SK-N-SH (cell line): ENCODE measurements at regions not wholly inside any gene's neighbourhood (a gene's known extent, or its start where the extent isn't known, plus 50 kb on each side); places are given as distances from the start of the nearest gene placed in this dataset.

Experiments used
- CTCF ChIA-PET: fragments of 300-600, 350-600 bp; formaldehyde crosslinking; extraction: SDS; loops from one replicate; lab custom pipeline; 2021; lab: Yijun Ruan, JAX
- POLR2A ChIA-PET: fragments of 350-600 bp; sonication (Branson Sonifier 250); formaldehyde crosslinking; extraction: SDS; loops from one replicate; lab custom pipeline; 2020; ENCODE audit warnings: antibody characterized with exemption, inconsistent platforms; lab: Yijun Ruan, JAX
- DNase-seq: peaks from one replicate; pipeline ENCODE4 v3.0.0; 2012
- H2AFZ ChIP-seq: fragments of 200-600 bp; sonication (generic); 2 replicates; pipeline ENCODE4 v1.8.1; 2016; ENCODE audit warnings: antibody characterized with exemption, mild to moderate bottlenecking, low read depth
- H3F3A ChIP-seq: fragments of 200-600 bp; sonication (generic); replicated peaks from 2 replicates; pipeline ENCODE3; 2016; ENCODE audit warnings: antibody characterized with exemption, mild to moderate bottlenecking; ENCODE audit not compliant: insufficient read depth
- H3K27ac ChIP-seq, 2 experiments: fragments of 200-500 bp in 1 of 2; fragments of 200-600 bp in 1 of 2; sonication (Bioruptor generic) in 1 of 2; sonication (generic), shearing (Covaris generic) in 1 of 2; 2 replicates each; pipeline versions ENCODE4 v1.5.1 to v1.6.1; 2014 to 2016; ENCODE audit warnings: low read depth in 2 of 2, inconsistent platforms in 1 of 2, low read length in 1 of 2, mild to moderate bottlenecking in 1 of 2, mixed read lengths in 1 of 2
- H3K27me3 ChIP-seq: fragments of 200-600 bp; sonication (generic), shearing (Covaris generic); 2 replicates; pipeline ENCODE4 v1.6.1; 2016; ENCODE audit warnings: mixed run types; ENCODE audit not compliant: insufficient read depth
- H3K36me3 ChIP-seq, 2 experiments: fragments of 200-500 bp in 1 of 2; fragments of 200-600 bp in 1 of 2; sonication (Bioruptor generic) in 1 of 2; sonication (generic) in 1 of 2; replicated peaks in 1 of 2; 2 replicates each; pipeline versions ENCODE3 to v1.5.1; 2014 to 2016; ENCODE audit warnings: low read length in 1 of 2, mild to moderate bottlenecking in 1 of 2; ENCODE audit not compliant: insufficient read depth in 2 of 2, control insufficient read depth in 1 of 2
- H3K4me1 ChIP-seq, 2 experiments: fragments of 200-500 bp in 1 of 2; fragments of 200-600 bp in 1 of 2; sonication (Bioruptor generic) in 1 of 2; sonication (generic), shearing (Covaris generic) in 1 of 2; 2 replicates each; pipeline versions ENCODE4 v1.5.1 to v1.6.1; 2014 to 2016; ENCODE audit warnings: low read depth in 1 of 2, low read length in 1 of 2, mixed run types in 1 of 2; ENCODE audit not compliant: insufficient read depth in 2 of 2, control insufficient read depth in 1 of 2
- H3K4me2 ChIP-seq: fragments of 200-600 bp; sonication (generic), shearing (Covaris generic); 2 replicates; pipeline ENCODE4 v1.6.1; 2017; ENCODE audit warnings: mixed run types
- H3K4me3 ChIP-seq, 2 experiments: fragments of 200-500 bp in 1 of 2; fragments of 200-600 bp in 1 of 2; sonication (Bioruptor generic) in 1 of 2; sonication (generic), shearing (Covaris generic) in 1 of 2; 2 replicates each; pipeline versions ENCODE4 v1.5.1 to v1.8.1; 2014 to 2016; ENCODE audit warnings: low read depth in 2 of 2, inconsistent platforms in 1 of 2, low read length in 1 of 2, mild to moderate bottlenecking in 1 of 2, mixed read lengths in 1 of 2, moderate library complexity in 1 of 2
- H3K79me2 ChIP-seq: fragments of 200-600 bp; sonication (generic); 2 replicates; pipeline ENCODE4 v1.8.1; 2017; ENCODE audit warnings: mild to moderate bottlenecking; ENCODE audit not compliant: insufficient read depth
- H3K9ac ChIP-seq: fragments of 200-600 bp; sonication (generic); 2 replicates; pipeline ENCODE4 v1.6.1; 2017; ENCODE audit warnings: mixed run types
- H3K9me2 ChIP-seq: fragments of 200-600 bp; sonication (generic); 2 replicates; pipeline ENCODE4 v1.6.1; 2017; ENCODE audit warnings: mixed run types
- H3K9me3 ChIP-seq: fragments of 200-600 bp; sonication (generic); 2 replicates; pipeline ENCODE4 v1.6.1; 2017; ENCODE audit warnings: mixed run types, mild to moderate bottlenecking, moderate library complexity
- H4K20me1 ChIP-seq: fragments of 200-600 bp; sonication (generic); 2 replicates; pipeline ENCODE4 v1.6.1; 2017; ENCODE audit warnings: mild to moderate bottlenecking, mixed run types; ENCODE audit not compliant: insufficient read depth
- CTCF ChIP-seq: fragments of 200-600 bp; sonication (generic); IDR thresholded peaks from 2 replicates; pipeline ENCODE4 v1.6.1; 2017; ENCODE audit warnings: antibody characterized with exemption, mild to moderate bottlenecking, moderate library complexity
- ELF1 ChIP-seq: IDR thresholded peaks from 2 replicates; pipeline ENCODE4 v1.4.0; 2012
- EZH2phosphoT487 ChIP-seq: fragments of 200-600 bp; sonication (generic); IDR thresholded peaks from 2 replicates; pipeline ENCODE4 v1.6.1; 2017; ENCODE audit warnings: low read depth, mixed run types, mild to moderate bottlenecking, antibody characterized with exemption, moderate library complexity, borderline replicate concordance
- FOXJ3 ChIP-seq: sonication (generic); formaldehyde crosslinking; IDR thresholded peaks from 2 replicates; pipeline ENCODE4 v1.5.1; 2020; ENCODE audit warnings: mild to moderate bottlenecking, missing genetic modification reagents
- IRF3 ChIP-seq: fragments of 150-350 bp; IDR thresholded peaks from 2 replicates; pipeline ENCODE4 v1.6.1; 2016; ENCODE audit warnings: mild to moderate bottlenecking, low read depth, low read length
- JUND ChIP-seq: IDR thresholded peaks from 2 replicates; pipeline ENCODE4 v1.4.0; 2012
- MAX ChIP-seq: IDR thresholded peaks from 2 replicates; pipeline ENCODE4 v1.4.0; 2012; ENCODE audit warnings: low read depth
- MXI1 ChIP-seq: IDR thresholded peaks from 2 replicates; pipeline ENCODE4 v1.6.1; 2012; ENCODE audit warnings: mild to moderate bottlenecking, low read depth, low read length, improper control_type of control experiment
- NFIC ChIP-seq: IDR thresholded peaks from 2 replicates; pipeline ENCODE4 v1.4.0; 2012; ENCODE audit warnings: borderline replicate concordance
- NRF1 ChIP-seq: IDR thresholded peaks from 2 replicates; pipeline ENCODE4 v1.6.1; 2012; ENCODE audit warnings: low read depth, mild to moderate bottlenecking, low read length
- PBX3 ChIP-seq: IDR thresholded peaks from 2 replicates; pipeline ENCODE4; 2012
- RXRA ChIP-seq: IDR thresholded peaks from 2 replicates; pipeline ENCODE4 v1.4.0; 2012; ENCODE audit warnings: low read depth, mild to moderate bottlenecking, borderline replicate concordance
- SIN3A ChIP-seq: IDR thresholded peaks from 2 replicates; pipeline ENCODE4 v1.6.1; 2012; ENCODE audit warnings: low read depth, mild to moderate bottlenecking, low read length, moderate library complexity, borderline replicate concordance
- TAF1 ChIP-seq: IDR thresholded peaks from 2 replicates; pipeline ENCODE4 v1.6.1; 2012; ENCODE audit warnings: low read depth, mild to moderate bottlenecking, low read length, moderate library complexity, borderline replicate concordance
- TEAD4 ChIP-seq: IDR thresholded peaks from 2 replicates; pipeline ENCODE4 v1.4.0; 2012; ENCODE audit warnings: mild to moderate bottlenecking, borderline replicate concordance; ENCODE audit not compliant: insufficient read depth
- USF2 ChIP-seq: fragments of 150-350 bp; IDR thresholded peaks from 2 replicates; pipeline ENCODE4 v1.6.1; 2017; ENCODE audit warnings: antibody characterized with exemption, low read length, low read depth, borderline replicate concordance
- WGBS: methylation state at CpG from one replicate; pipeline ENCODE4 v1.1.6; 2017; ENCODE audit warnings: low lambda C conversion rate; 5-methylcytosine and 5-hydroxymethylcytosine counted together

- Histone ChIP-seq H3K9ac (no peak overlapping the region), H3K27ac (no peak overlapping the region), H3F3A (no peaks in the 10 kb centered on the region), H3K36me3 (no peaks in the 10 kb centered on the region), H3K4me3 (no peak overlapping the region), H3K79me2 (no peaks in the 10 kb centered on the region), H3K9me2 (no peaks in the 10 kb centered on the region), H4K20me1 (no peaks in the 10 kb centered on the region), H3K27me3 (no peaks in the 10 kb centered on the region), H3K9me3 (no peaks in the 10 kb centered on the region), H3K4me1 (peaks cover 0 to 2% of the 10 kb centered on the region in 2 experiments; a peak in 1 of 4 replicates), H3K4me2 (no peak overlapping the region), H2AFZ (no peak overlapping the region)
- 75% methylated on average over 3 of the region's 3 CpGs for WGBS
- ChIA-PET POLR2A (no interaction called here), CTCF (interaction anchor here (0.6 to 2.1 kb wide), 2 partner anchors 9 to 624 kb away, joined by 3 to 9 read pairs; no protein-coding TSS in a partner anchor)
- no peak for DNase-seq
- no peak for TF ChIP-seq SIN3A
- TF ChIP-seq TAF1, result no peak
- TF ChIP-seq NFIC, result no peak
- no peak for TF ChIP-seq MXI1
- TF ChIP-seq USF2, result no peak
- no peak for TF ChIP-seq EZH2phosphoT487
- no peak for TF ChIP-seq FOXJ3 (CRISPR knock-in tag)
- no peak for TF ChIP-seq ELF1
- no peak for TF ChIP-seq MAX
- TF ChIP-seq IRF3, result no peak
- TF ChIP-seq JUND, result no peak
- no peak for TF ChIP-seq PBX3
Measured at GRCh38 chr6:122061855-122062254, 337.6 kb upstream of the HSF2 start.

GRCh38 chr6:122063076-122063475 is 336.4 kb upstream of the HSF2 start:
- Histone ChIP-seq H3F3A (no peaks in the 10 kb centered on the region), H3K79me2 (no peaks in the 10 kb centered on the region), H4K20me1 (no peaks in the 10 kb centered on the region), H3K9me3 (no peaks in the 10 kb centered on the region), H3K4me2 (no peak overlapping the region), H3K27ac (no peak overlapping the region), H3K36me3 (no peaks in the 10 kb centered on the region), H3K9ac (no peak overlapping the region), H3K27me3 (no peaks in the 10 kb centered on the region), H3K4me1 (peaks cover 0 to 2% of the 10 kb centered on the region in 2 experiments; a peak in 1 of 4 replicates), H3K4me3 (no peak overlapping the region), H2AFZ (no peak overlapping the region), H3K9me2 (no peaks in the 10 kb centered on the region)
- POLR2A ChIA-PET, result no interaction called here
- CTCF ChIA-PET, result interaction anchor here (0.5 to 2.1 kb wide), 3 partner anchors 10 to 39 kb away, joined by 3 to 9 read pairs (median 3); no protein-coding TSS in a partner anchor
- no peak for DNase-seq
- WGBS, result 27% methylated on average over 4 of the region's 4 CpGs
- TF ChIP-seq CTCF, result no peak
- TF ChIP-seq IRF3, result no peak
- no peak for TF ChIP-seq NFIC
- TF ChIP-seq TEAD4, result no peak
- no peak for TF ChIP-seq NRF1
- no peak for TF ChIP-seq RXRA
- no peak for TF ChIP-seq FOXJ3 (CRISPR knock-in tag)
- TF ChIP-seq MAX, result no peak
